Fibroblast of pulmonary artery (primary cell): ENCODE measurements at regions not wholly inside any gene's neighbourhood (a gene's known extent, or its start where the extent isn't known, plus 50 kb on each side); places are given as distances from the start of the nearest gene placed in this dataset.
A peak's percentile ranks its signal among the peaks of the same experiment; 100 is the strongest.

Source experiments
- DNase-seq: peaks from one replicate; pipeline ENCODE4 v3.0.0-alpha.2; 2010; ENCODE audit warnings: low read depth
- H3K4me3 ChIP-seq: replicated peaks from 2 replicates; pipeline ENCODE4 v1.5.1; 2011; ENCODE audit warnings: low read depth, mild to moderate bottlenecking, control low read depth, low read length, moderate library complexity
- TF ChIP-seq, protein P1 (sequence below): IDR thresholded peaks from 2 replicates; pipeline ENCODE4 v1.5.1; 2011; ENCODE audit warnings: mild to moderate bottlenecking, control low read depth, low read length, inconsistent platforms; ENCODE audit errors: missing control alignments

DNA sequence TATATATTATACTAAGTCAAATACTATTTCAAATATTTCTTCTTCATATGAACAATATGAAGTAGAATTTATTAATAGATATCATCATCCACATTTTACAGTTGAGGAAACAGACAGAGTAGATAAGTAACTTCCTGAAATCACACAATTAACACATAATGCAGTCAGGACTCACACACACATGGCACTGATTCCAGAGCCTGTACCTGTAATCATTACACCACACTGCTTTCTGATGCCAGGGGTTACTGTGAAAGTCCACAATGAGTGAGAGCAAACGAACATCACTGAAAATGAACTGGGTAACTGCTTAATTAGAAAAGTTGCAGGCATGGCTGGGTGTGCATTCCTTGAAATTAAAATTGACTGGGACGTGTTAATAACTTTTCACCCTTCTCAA, 169.3 kb upstream of the IFNG-AS1 start:
- DNase-seq = no peak
- H3K4me3 ChIP-seq = no peak overlapping the region
- TF ChIP-seq, protein P1, sequence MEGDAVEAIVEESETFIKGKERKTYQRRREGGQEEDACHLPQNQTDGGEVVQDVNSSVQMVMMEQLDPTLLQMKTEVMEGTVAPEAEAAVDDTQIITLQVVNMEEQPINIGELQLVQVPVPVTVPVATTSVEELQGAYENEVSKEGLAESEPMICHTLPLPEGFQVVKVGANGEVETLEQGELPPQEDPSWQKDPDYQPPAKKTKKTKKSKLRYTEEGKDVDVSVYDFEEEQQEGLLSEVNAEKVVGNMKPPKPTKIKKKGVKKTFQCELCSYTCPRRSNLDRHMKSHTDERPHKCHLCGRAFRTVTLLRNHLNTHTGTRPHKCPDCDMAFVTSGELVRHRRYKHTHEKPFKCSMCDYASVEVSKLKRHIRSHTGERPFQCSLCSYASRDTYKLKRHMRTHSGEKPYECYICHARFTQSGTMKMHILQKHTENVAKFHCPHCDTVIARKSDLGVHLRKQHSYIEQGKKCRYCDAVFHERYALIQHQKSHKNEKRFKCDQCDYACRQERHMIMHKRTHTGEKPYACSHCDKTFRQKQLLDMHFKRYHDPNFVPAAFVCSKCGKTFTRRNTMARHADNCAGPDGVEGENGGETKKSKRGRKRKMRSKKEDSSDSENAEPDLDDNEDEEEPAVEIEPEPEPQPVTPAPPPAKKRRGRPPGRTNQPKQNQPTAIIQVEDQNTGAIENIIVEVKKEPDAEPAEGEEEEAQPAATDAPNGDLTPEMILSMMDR = no peak

DNA sequence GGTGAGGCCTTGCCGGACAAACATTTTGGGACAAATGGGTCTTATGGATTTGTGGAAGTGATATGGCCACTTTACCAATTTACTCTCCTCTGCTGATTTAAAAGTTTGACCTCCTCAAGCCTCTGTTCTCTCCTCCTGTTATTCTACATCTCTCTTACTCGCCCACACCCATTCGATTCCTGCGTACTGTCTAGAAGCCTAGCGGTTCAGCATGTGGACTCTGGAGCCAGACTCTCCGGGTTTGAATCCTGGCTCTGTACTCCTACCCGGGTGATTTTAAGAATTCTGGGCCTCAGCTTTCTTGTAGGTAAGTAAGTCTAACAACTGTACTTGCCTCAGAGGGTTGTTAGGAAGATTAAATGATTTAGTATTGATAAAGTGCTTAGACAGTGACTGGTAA, 168.6 kb upstream of the IFNG-AS1 start:
- no peak for DNase-seq
- TF ChIP-seq, protein P1 = no peak
- no peak overlapping the region for H3K4me3 ChIP-seq

DNA sequence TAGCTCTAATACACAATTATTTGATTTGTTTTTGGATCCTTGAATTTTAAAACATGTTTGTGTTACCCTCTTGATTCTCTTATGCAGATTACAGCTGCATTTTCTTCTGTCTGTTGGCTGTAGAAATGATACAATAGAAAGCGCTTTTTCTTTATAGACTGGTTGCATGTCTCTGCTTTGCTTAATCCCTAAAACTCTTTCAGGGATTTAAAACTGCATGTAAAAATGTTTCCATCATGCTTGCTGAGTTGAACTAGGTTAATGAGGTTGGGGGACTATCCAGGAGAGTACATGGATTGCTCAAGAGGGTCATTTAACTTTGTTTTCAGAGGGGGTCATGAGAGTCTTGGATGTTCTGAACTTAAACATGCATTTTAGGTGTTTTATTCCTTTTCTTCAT, 166.4 kb upstream of the IFNG-AS1 start:
- DNase-seq = no peak
- TF ChIP-seq, protein P1 = no peak
- no peak overlapping the region for H3K4me3 ChIP-seq

DNA sequence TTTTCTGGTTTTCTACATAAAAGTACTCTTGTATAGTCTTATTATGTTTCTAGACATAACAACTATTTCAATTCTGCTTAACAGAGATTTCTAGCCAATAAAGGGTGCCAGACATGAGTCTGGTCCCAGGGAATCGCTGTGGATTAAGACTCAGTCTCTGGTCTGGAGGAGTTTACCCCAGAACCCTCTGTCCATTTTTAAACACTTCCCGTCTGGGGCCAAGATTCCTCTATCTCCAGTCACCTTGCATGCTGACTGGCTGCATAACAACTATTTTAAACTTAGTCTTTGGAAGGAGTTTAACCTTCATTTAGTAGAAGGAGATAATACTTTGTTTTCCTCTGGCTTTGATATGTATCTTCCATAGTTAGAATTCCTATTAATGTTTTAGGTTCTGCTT, 163.1 kb upstream of the IFNG-AS1 start:
- TF ChIP-seq, protein P1 = no peak
- no peak for DNase-seq
- H3K4me3 ChIP-seq = no peak overlapping the region

DNA sequence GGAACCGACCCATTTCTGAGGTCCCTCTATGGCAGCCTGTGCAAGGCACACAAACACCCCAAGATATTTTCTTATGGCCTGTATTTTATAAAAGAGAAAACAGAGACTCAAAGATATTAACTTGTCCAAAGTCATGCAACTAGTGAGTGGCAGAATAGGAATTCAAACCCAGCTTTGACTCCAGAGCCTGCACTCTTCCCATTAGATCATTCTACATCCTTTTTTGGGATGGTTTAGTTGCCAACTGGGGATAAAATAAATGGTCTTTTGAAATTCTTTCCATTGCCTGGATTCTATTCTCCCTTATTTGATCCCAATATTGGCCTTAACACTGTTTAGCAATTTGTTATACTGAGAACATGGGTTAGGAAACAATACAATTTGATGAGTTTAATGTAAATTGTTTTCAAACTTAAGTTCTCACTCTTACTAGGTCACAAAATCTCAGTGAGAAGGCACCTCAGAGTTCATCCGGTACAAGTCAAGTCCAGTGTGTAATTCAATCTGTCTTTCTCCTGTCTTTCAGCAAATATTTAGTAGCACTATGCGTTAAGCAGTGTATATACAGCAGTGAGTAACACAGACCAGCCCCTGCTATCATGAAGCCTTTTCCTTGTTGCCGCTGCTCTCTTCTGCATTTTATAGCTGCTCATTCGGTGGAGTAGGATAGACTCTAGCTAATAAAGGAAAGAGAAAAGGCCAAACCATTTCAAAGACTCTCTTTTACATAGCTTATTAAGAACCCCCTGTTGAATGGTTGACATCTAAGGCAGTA, 162.1 kb upstream of the IFNG-AS1 start:
- peak overlapping the region; percentile 60 for H3K4me3 ChIP-seq
- peak; percentile 24 for DNase-seq

DNA sequence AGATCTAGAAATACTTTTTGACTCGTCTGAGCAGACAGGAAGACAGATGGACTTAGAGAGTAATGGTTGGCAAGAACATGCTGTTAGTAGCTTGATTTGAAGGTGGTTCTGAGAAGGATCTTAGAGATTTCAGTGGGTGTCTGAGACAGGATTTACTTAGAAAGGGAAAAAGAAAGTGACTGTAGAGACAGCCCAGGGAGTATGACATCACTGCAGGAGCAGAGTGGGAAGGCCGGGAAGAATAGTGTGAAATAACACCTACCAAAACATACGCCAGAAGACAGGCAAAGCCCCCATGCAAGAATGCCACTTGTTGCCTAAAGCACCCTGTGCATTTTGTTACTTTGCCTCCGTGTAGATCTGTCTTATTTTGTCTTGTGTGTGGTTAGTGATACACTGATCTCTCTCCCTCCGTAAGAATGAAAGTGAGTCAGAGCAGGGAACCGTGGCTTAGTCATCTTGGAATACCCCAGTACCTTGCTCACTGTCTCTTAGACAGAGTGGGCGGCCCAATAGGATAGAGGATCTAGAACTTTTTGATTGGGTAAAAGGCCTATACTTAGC, 161.3 kb upstream of the IFNG-AS1 start:
- H3K4me3 ChIP-seq = peak overlapping the region; percentile 60
- TF ChIP-seq, protein P1 = no peak
- DNase-seq = peak; percentile 90

More for the DNA sequence above, 162.1 kb upstream of the IFNG-AS1 start:
- TF ChIP-seq, protein P1 = no peak
